ENCODE measurements at regions not wholly inside any gene's neighbourhood (a gene's known extent, or its start where the extent isn't known, plus 50 kb on each side); places are given as distances from the start of the nearest gene placed in this dataset.
"Not testable (repeated sequence)": the region's sequence is repeated elsewhere in the genome, so short reads cannot be mapped to it uniquely, and the experiment has no call there.

GRCh38 chr7:94792241-94792640, 115.2 kb upstream of the PPP1R9A start:
- DNase-seq = no peak
- no peak overlapping the region for H3K4me3 ChIP-seq (ENCODE audit: low read depth, low read length)
- in situ Hi-C loops (cut with HindIII; ENCODE audit: low pct_ligation_motif_present, low sequenced_read_pairs) = no loop called here
- H3K27me3 ChIP-seq (replicated peaks) = no peaks in the 10 kb centered on the region
- H3K36me3 ChIP-seq (replicated peaks) = no peaks in the 10 kb centered on the region
- H3K27ac ChIP-seq = no peak overlapping the region
- TF ChIP-seq CTCF (IDR thresholded peaks at IDR 0.05; ENCODE audit: low read depth, low read length, missing control alignments) = no peak

GRCh38 chr7:94797404-94797803, 110.0 kb upstream of the PPP1R9A start:
- in situ Hi-C loops (cut with HindIII; ENCODE audit: low pct_ligation_motif_present, low sequenced_read_pairs); H3K27me3 ChIP-seq (replicated peaks); DNase-seq; H3K4me3 ChIP-seq (ENCODE audit: low read depth, low read length); H3K36me3 ChIP-seq (replicated peaks); H3K27ac ChIP-seq: not testable (repeated sequence)

- no peak for DNase-seq
- in situ Hi-C loops (cut with HindIII; ENCODE audit: low pct_ligation_motif_present, low sequenced_read_pairs) = no loop called here
- no peak overlapping the region for H3K4me3 ChIP-seq (ENCODE audit: low read depth, low read length)
- no peaks in the 10 kb centered on the region for H3K36me3 ChIP-seq (replicated peaks)
- H3K27me3 ChIP-seq (replicated peaks) = no peaks in the 10 kb centered on the region
- no peak for TF ChIP-seq CTCF (IDR thresholded peaks at IDR 0.05; ENCODE audit: low read depth, low read length, missing control alignments)
- no peak overlapping the region for H3K27ac ChIP-seq
Measured at GRCh38 chr7:94803821-94804220, 103.6 kb upstream of the PPP1R9A start.

- H3K27ac ChIP-seq; H3K4me3 ChIP-seq (ENCODE audit: low read depth, low read length); H3K36me3 ChIP-seq (replicated peaks); in situ Hi-C loops (cut with HindIII; ENCODE audit: low pct_ligation_motif_present, low sequenced_read_pairs); H3K27me3 ChIP-seq (replicated peaks): not testable (repeated sequence)
- peak; percentile 19 for DNase-seq
Measured at GRCh38 chr7:94808673-94809072, 98.7 kb upstream of the PPP1R9A start.

GRCh38 chr7:94810496-94810895, 96.9 kb upstream of the PPP1R9A start:
- Histone ChIP-seq H3K36me3 (replicated peaks) (no peaks in the 10 kb centered on the region), H3K27me3 (replicated peaks) (no peaks in the 10 kb centered on the region), H3K27ac (no peak overlapping the region), H3K4me3 (ENCODE audit: low read depth, low read length) (no peak overlapping the region)
- TF ChIP-seq CTCF (IDR thresholded peaks at IDR 0.05; ENCODE audit: low read depth, low read length, missing control alignments) = no peak
- no peak for DNase-seq
- in situ Hi-C loops (cut with HindIII; ENCODE audit: low pct_ligation_motif_present, low sequenced_read_pairs) = no loop called here

GRCh38 chr7:94813917-94814316, 93.5 kb upstream of the PPP1R9A start:
- no peak for DNase-seq
- H3K27ac ChIP-seq = no peak overlapping the region
- H3K36me3 ChIP-seq (replicated peaks) = no peaks in the 10 kb centered on the region
- no peak for TF ChIP-seq CTCF (IDR thresholded peaks at IDR 0.05; ENCODE audit: low read depth, low read length, missing control alignments)
- in situ Hi-C loops (cut with HindIII; ENCODE audit: low pct_ligation_motif_present, low sequenced_read_pairs) = no loop called here
- H3K4me3 ChIP-seq (ENCODE audit: low read depth, low read length) = no peak overlapping the region
- H3K27me3 ChIP-seq (replicated peaks) = no peaks in the 10 kb centered on the region

- Histone ChIP-seq H3K4me3 (ENCODE audit: low read depth, low read length) (no peak overlapping the region), H3K36me3 (replicated peaks) (no peaks in the 10 kb centered on the region), H3K27me3 (replicated peaks) (no peaks in the 10 kb centered on the region), H3K27ac (no peak overlapping the region)
- TF ChIP-seq CTCF (IDR thresholded peaks at IDR 0.05; ENCODE audit: low read depth, low read length, missing control alignments) = no peak
- peak; percentile 49 for DNase-seq
- in situ Hi-C loops (cut with HindIII; ENCODE audit: low pct_ligation_motif_present, low sequenced_read_pairs) = no loop called here
Measured at GRCh38 chr7:94823947-94824346, 83.4 kb upstream of the PPP1R9A start.

Data from brain microvascular endothelial cell (primary cell).